Vagina (tissue), 2 donors: ENCODE measurements at regions not wholly inside any gene's neighbourhood (a gene's known extent, or its start where the extent isn't known, plus 50 kb on each side); places are given as distances from the start of the nearest gene placed in this dataset.
"Not testable (repeated sequence)": the region's sequence is repeated elsewhere in the genome, so short reads cannot be mapped to it uniquely, and the experiment has no call there.

Experiments
- CTCF ChIP-seq, 3 experiments: fragments of 450-650 bp in 2 of 3; fragments of 200-600 bp in 1 of 3; sonication (generic) in 1 of 3; IDR thresholded peaks; one replicate each; pipeline ENCODE4 v1.5.1; 2017 to 2019; ENCODE audit warnings: antibody characterized with exemption in 3 of 3, mild to moderate bottlenecking in 2 of 3, moderate library complexity in 2 of 3
- POLR2A ChIP-seq, 2 donors: fragments of 450-650 bp; IDR thresholded peaks; one replicate each; pipeline ENCODE4 v1.6.1; 2017; ENCODE audit warnings: antibody characterized with exemption in 2 of 2, mild to moderate bottlenecking in 2 of 2, moderate library complexity in 2 of 2
- POLR2AphosphoS5 ChIP-seq, 2 donors: sonication (generic); formaldehyde crosslinking; IDR thresholded peaks; one replicate each; pipeline ENCODE4 v1.9.0; 2017; ENCODE audit warnings: antibody characterized with exemption in 2 of 2, mild to moderate bottlenecking in 2 of 2, low read depth in 1 of 2; ENCODE audit not compliant: insufficient read depth in 1 of 2

DNA sequence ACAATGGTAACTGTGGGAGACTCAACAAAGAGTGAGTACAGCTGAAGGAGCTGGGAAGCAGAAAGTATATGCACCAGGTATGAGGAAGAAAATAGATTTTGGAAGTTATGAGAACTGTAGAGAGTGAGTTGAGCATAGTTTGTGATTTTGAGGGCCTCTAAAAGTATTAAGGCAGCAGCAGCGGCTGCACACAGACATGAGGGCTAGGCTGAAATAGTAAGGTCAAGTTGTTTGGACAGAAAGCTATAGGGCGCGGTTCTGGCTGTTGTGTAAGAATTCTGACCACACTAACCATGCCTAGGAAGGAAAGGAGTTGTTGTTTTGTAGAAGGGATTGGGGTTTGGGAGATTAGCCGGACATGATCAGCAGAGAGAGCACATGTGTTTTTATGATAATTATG lies 154.1 kb upstream of the SNX2 start:
- not testable (repeated sequence) for TF ChIP-seq POLR2AphosphoS5 (IDR thresholded peaks at IDR 0.05; ENCODE audit: insufficient read depth in 1 of 2, low read depth in 1 of 2); POLR2A (IDR thresholded peaks at IDR 0.05); CTCF (IDR thresholded peaks at IDR 0.05)
